SU-DHL-6 (cell line): ENCODE measurements at regions not wholly inside any gene's neighbourhood (a gene's known extent, or its start where the extent isn't known, plus 50 kb on each side); places are given as distances from the start of the nearest gene placed in this dataset.

Source experiments
- H2AFZ ChIP-seq: fragments of 200-600 bp; sonication (generic); 2 replicates; pipeline ENCODE4 v1.6.1; 2014; ENCODE audit warnings: low read depth, mild to moderate bottlenecking, moderate library complexity, mixed read lengths, antibody characterized with exemption, low read length; ENCODE audit not compliant: severe bottlenecking
- H3F3A ChIP-seq: fragments of 200-600 bp; shearing (Covaris generic); 2 replicates; pipeline ENCODE4 v1.6.0; 2016; ENCODE audit warnings: antibody characterized with exemption, mild to moderate bottlenecking; ENCODE audit not compliant: insufficient read depth
- H3K27ac ChIP-seq: fragments of 200-600 bp; sonication (generic); 2 replicates; pipeline ENCODE4 v1.5.1; 2016; ENCODE audit warnings: low read depth, mild to moderate bottlenecking, low read length, moderate library complexity, mixed read lengths
- H3K27me3 ChIP-seq: fragments of 200-600 bp; sonication (generic), shearing (Covaris generic); 2 replicates; pipeline ENCODE4 v1.6.0; 2014; ENCODE audit warnings: mild to moderate bottlenecking, low read length
- H3K36me3 ChIP-seq: fragments of 200-600 bp; sonication (generic); 2 replicates; pipeline ENCODE4 v1.6.1; 2014; ENCODE audit warnings: mild to moderate bottlenecking, low read length, mixed read lengths
- H3K4me2 ChIP-seq: fragments of 300-600, 200-600 bp; shearing (Covaris generic), sonication (generic); 2 replicates; pipeline ENCODE4 v1.6.0; 2014; ENCODE audit warnings: low read length, low read depth, mild to moderate bottlenecking; ENCODE audit not compliant: poor library complexity, severe bottlenecking
- H3K4me3 ChIP-seq: fragments of 200-600 bp; sonication (generic); 2 replicates; pipeline ENCODE4 v1.5.1; 2014; ENCODE audit warnings: antibody characterized with exemption, low read length, mild to moderate bottlenecking, mixed read lengths; ENCODE audit not compliant: insufficient read depth, poor library complexity, severe bottlenecking
- H3K79me2 ChIP-seq: fragments of 200-600 bp; sonication (generic); 2 replicates; pipeline ENCODE4 v1.6.1; 2014; ENCODE audit warnings: mild to moderate bottlenecking, low read length, moderate library complexity; ENCODE audit not compliant: insufficient read depth
- H3K9ac ChIP-seq: fragments of 200-600 bp; sonication (generic); 2 replicates; pipeline ENCODE4 v1.7.0; 2014; ENCODE audit warnings: mild to moderate bottlenecking, low read length
- H3K9me2 ChIP-seq: fragments of 200-600 bp; sonication (generic); replicated peaks from 2 replicates; pipeline ENCODE4 v1.6.1; 2014; ENCODE audit warnings: low read length; ENCODE audit not compliant: insufficient read depth
- H3K9me3 ChIP-seq: fragments of 200-600 bp; sonication (generic); 2 replicates; pipeline ENCODE4 v1.6.1; 2014; ENCODE audit warnings: low read length, mixed read lengths; ENCODE audit not compliant: insufficient read depth
- H4K20me1 ChIP-seq: fragments of 200-600 bp; sonication (generic); 2 replicates; pipeline ENCODE4 v1.6.1; 2014; ENCODE audit warnings: low read depth, mild to moderate bottlenecking, antibody characterized with exemption, low read length, moderate library complexity, mixed read lengths
- CTCF ChIP-seq: fragments of 200-600 bp; sonication (generic); IDR thresholded peaks from one replicate; pipeline ENCODE4 v1.5.1; 2017; ENCODE audit warnings: antibody characterized with exemption, mild to moderate bottlenecking, low read length, moderate library complexity; ENCODE audit not compliant: insufficient read depth, poor library complexity, severe bottlenecking
- EZH2phosphoT487 ChIP-seq: fragments of 200-600 bp; sonication (generic), shearing (Covaris generic); conservative IDR thresholded peaks from 2 replicates; pipeline ENCODE4 v1.6.1; 2018; ENCODE audit warnings: mild to moderate bottlenecking, antibody characterized with exemption, low read length, moderate library complexity, mixed read lengths

- Histone ChIP-seq H3K9me2 (no peaks in the 10 kb centered on the region), H2AFZ (no peak overlapping the region), H3K36me3 (no peaks in the 10 kb centered on the region), H3K9ac (no peak overlapping the region), H3K79me2 (no peaks in the 10 kb centered on the region), H3K4me2 (no peak overlapping the region), H4K20me1 (no peaks in the 10 kb centered on the region), H3F3A (no peaks in the 10 kb centered on the region), H3K9me3 (no peaks in the 10 kb centered on the region), H3K27me3 (no peaks in the 10 kb centered on the region), H3K27ac (no peak overlapping the region), H3K4me3 (no peak overlapping the region)
- TF ChIP-seq CTCF: no peak
- no peak for TF ChIP-seq EZH2phosphoT487
Observed at GRCh38 chr11:80686889-80687288, 1246.1 kb upstream of the TENM4 start.

GRCh38 chr11:80673566-80673965, 1232.7 kb upstream of the TENM4 start:
- H3K27ac ChIP-seq: no peak overlapping the region
- TF ChIP-seq EZH2phosphoT487 (no peak), CTCF (no peak)
- no peaks in the 10 kb centered on the region for H3F3A ChIP-seq
- H3K4me3 ChIP-seq: no peak overlapping the region
- H3K9me3 ChIP-seq: no peaks in the 10 kb centered on the region
- H2AFZ ChIP-seq: no peak overlapping the region
- no peak overlapping the region for H3K4me2 ChIP-seq
- H3K9ac ChIP-seq: no peak overlapping the region
- no peaks in the 10 kb centered on the region for H3K27me3 ChIP-seq
- H4K20me1 ChIP-seq: no peaks in the 10 kb centered on the region
- no peaks in the 10 kb centered on the region for H3K36me3 ChIP-seq
- H3K9me2 ChIP-seq: no peaks in the 10 kb centered on the region
- no peaks in the 10 kb centered on the region for H3K79me2 ChIP-seq

GRCh38 chr11:80669620-80670019, 1228.8 kb upstream of the TENM4 start:
- Histone ChIP-seq H3K9me3 (no peaks in the 10 kb centered on the region), H3K4me2 (no peak overlapping the region), H3K9me2 (no peaks in the 10 kb centered on the region), H3K27me3 (no peaks in the 10 kb centered on the region), H3K79me2 (no peaks in the 10 kb centered on the region), H3F3A (no peaks in the 10 kb centered on the region), H4K20me1 (no peaks in the 10 kb centered on the region), H3K4me3 (no peak overlapping the region), H3K9ac (no peak overlapping the region), H3K27ac (no peak overlapping the region), H2AFZ (no peak overlapping the region), H3K36me3 (no peaks in the 10 kb centered on the region)
- no peak for TF ChIP-seq CTCF
- TF ChIP-seq EZH2phosphoT487: no peak
